ENCODE measurements at regions not wholly inside any gene's neighbourhood (a gene's known extent, or its start where the extent isn't known, plus 50 kb on each side); places are given as distances from the start of the nearest gene placed in this dataset.

DNA sequence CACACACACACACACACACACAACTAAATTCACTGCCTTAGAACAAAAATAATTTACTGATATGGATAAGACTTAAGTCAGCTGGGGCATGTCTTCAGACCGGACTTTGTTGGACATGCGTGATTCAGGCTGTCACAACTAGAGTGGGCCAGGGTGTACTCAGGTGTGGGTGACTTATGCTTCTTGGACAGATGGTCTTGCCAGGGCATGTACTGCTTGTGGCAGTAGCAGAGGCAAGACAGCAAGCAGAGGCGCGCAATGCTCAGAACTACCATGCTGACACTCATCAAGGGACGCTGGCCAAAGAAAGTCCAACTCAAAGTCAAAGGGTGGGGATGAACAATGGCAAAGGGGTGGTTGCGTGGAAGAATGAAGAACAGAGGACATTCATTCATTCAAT lies 437.5 kb downstream of the CBLN4 start:
- Histone ChIP-seq H3K18ac (ENCODE audit: low read depth in 1 of 2, low read length in 2 of 2) (no peak overlapping the region), H3K79me1 (replicated peaks; ENCODE audit: low read length, poor library complexity, severe bottlenecking) (no peaks in the 10 kb centered on the region), H3K27me3 (ENCODE audit: control insufficient read depth in 1 of 2, insufficient read depth in 1 of 2, low read length in 2 of 2) (no peaks in the 10 kb centered on the region), H4K8ac (ENCODE audit: low read length) (no peak overlapping the region), H2BK5ac (ENCODE audit: low read depth, low read length, poor library complexity, severe bottlenecking) (no peak overlapping the region), H3K27ac (ENCODE audit: low read length, poor library complexity, severe bottlenecking) (no peak overlapping the region), H3K4me3 (ENCODE audit: insufficient read depth in 1 of 2, low read depth in 1 of 2, low read length in 2 of 2) (no peak overlapping the region), H3K4ac (ENCODE audit: low read depth in 1 of 2, low read length in 2 of 2) (no peak overlapping the region), H2AK5ac (ENCODE audit: low read length, severe bottlenecking) (no peak overlapping the region), H3K9ac (ENCODE audit: low read length) (no peak overlapping the region), H2BK120ac (ENCODE audit: low read depth, low read length) (no peak overlapping the region), H2BK12ac (ENCODE audit: low read length in 2 of 2) (no peak overlapping the region), H2AFZ (ENCODE audit: low read depth, low read length) (no peak overlapping the region), H4K91ac (ENCODE audit: low read length) (no peak overlapping the region), H3K23ac (ENCODE audit: low read length in 2 of 2) (no peak overlapping the region), H2BK15ac (ENCODE audit: low read depth, poor library complexity, severe bottlenecking) (no peak overlapping the region), H3K4me1 (ENCODE audit: control insufficient read depth, insufficient read depth, low read depth, low read length) (no peaks in the 10 kb centered on the region), H3K36me3 (ENCODE audit: control insufficient read depth in 1 of 2, insufficient read depth in 2 of 2, low read depth in 1 of 2, low read length in 2 of 2) (no peaks in the 10 kb centered on the region), H3K9me3 (ENCODE audit: control insufficient read depth, low read length) (no peaks in the 10 kb centered on the region), H3K4me2 (ENCODE audit: low read length, poor library complexity, severe bottlenecking) (no peak overlapping the region), H3K14ac (ENCODE audit: low read length in 2 of 2) (no peak overlapping the region)
- DNase-seq: no peak
- 82% methylated on average over 6 of the region's 6 CpGs for WGBS

DNA sequence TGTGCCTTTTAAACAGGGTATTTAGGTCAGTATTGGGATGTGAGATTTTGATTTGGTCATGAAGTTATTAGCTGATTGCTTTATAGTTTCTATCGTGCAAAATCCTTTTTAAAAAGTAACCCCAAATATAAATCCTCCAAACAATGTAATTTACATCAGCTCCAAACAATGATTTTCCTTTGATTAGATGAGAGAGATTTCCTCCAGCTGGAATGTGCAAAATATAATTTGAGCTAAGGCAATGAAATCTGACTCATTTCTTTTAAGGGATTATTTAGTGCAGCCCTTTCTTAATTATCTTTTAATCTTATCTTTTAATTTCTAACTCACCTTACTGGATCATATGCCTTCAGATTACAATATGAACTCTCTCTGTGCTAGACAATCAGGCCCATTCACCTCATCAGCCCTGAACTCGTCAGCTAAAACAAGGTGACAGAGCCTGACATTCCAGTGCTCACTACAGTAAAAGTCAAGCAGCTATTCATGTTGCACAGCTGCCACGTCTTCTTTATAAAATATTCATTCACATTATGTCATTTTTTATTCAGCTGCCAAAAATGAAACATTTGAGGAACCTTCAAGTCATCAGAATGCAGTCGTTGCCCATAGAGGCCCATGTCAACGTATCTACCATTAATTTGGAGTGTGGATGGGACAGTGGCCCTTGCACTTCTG lies 440.1 kb downstream of the CBLN4 start:
- Histone ChIP-seq H3K4me2 (ENCODE audit: low read length, poor library complexity, severe bottlenecking) (no peak overlapping the region), H3K27me3 (ENCODE audit: control insufficient read depth in 1 of 2, insufficient read depth in 1 of 2, low read length in 2 of 2) (no peaks in the 10 kb centered on the region), H3K79me1 (replicated peaks; ENCODE audit: low read length, poor library complexity, severe bottlenecking) (no peaks in the 10 kb centered on the region), H2BK15ac (ENCODE audit: low read depth, poor library complexity, severe bottlenecking) (no peak overlapping the region), H2BK12ac (ENCODE audit: low read length in 2 of 2) (no peak overlapping the region), H3K4me3 (ENCODE audit: insufficient read depth in 1 of 2, low read depth in 1 of 2, low read length in 2 of 2) (no peak overlapping the region), H3K4me1 (ENCODE audit: control insufficient read depth, insufficient read depth, low read depth, low read length) (no peaks in the 10 kb centered on the region), H2AFZ (ENCODE audit: low read depth, low read length) (no peak overlapping the region), H3K9me3 (ENCODE audit: control insufficient read depth, low read length) (no peaks in the 10 kb centered on the region), H3K36me3 (ENCODE audit: control insufficient read depth in 1 of 2, insufficient read depth in 2 of 2, low read depth in 1 of 2, low read length in 2 of 2) (no peaks in the 10 kb centered on the region), H2AK5ac (ENCODE audit: low read length, severe bottlenecking) (no peak overlapping the region), H3K18ac (ENCODE audit: low read depth in 1 of 2, low read length in 2 of 2) (no peak overlapping the region), H3K4ac (ENCODE audit: low read depth in 1 of 2, low read length in 2 of 2) (no peak overlapping the region), H2BK120ac (ENCODE audit: low read depth, low read length) (no peak overlapping the region), H2BK5ac (ENCODE audit: low read depth, low read length, poor library complexity, severe bottlenecking) (no peak overlapping the region), H4K91ac (ENCODE audit: low read length) (no peak overlapping the region), H4K8ac (ENCODE audit: low read length) (no peak overlapping the region), H3K14ac (ENCODE audit: low read length in 2 of 2) (no peak overlapping the region), H3K23ac (ENCODE audit: low read length in 2 of 2) (no peak overlapping the region), H3K9ac (ENCODE audit: low read length) (no peak overlapping the region), H3K27ac (ENCODE audit: low read length, poor library complexity, severe bottlenecking) (no peak overlapping the region)
- 51% methylated on average over 4 of the region's 5 CpGs for WGBS
- no peak for DNase-seq

DNA sequence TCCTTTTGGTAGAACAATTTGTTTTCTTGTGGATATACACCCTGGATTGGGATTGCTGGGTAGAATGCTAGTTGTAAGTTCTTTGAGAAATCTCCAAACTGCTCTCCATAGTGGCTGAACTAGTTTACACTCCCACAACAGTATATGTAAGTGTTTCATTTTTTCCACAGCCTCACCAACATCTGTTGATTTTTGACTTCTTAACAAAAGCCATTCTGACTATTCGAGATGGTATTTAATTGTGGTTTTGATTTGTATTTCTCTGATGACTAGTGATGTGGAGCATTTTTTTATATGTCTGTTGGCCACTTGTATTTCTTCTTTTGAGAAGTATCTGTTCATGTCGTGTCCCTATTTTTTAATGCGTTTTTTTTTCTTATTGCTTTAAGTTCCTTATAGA lies 444.1 kb downstream of the CBLN4 start:
- Histone ChIP-seq H3K9me3 (ENCODE audit: control insufficient read depth, low read length) (no peaks in the 10 kb centered on the region), H3K23ac (ENCODE audit: low read length in 2 of 2) (no peak overlapping the region), H2BK120ac (ENCODE audit: low read depth, low read length) (no peak overlapping the region), H2AK5ac (ENCODE audit: low read length, severe bottlenecking) (no peak overlapping the region), H2BK5ac (ENCODE audit: low read depth, low read length, poor library complexity, severe bottlenecking) (no peak overlapping the region), H3K4me1 (ENCODE audit: control insufficient read depth, insufficient read depth, low read depth, low read length) (no peaks in the 10 kb centered on the region), H3K4me3 (ENCODE audit: insufficient read depth in 1 of 2, low read depth in 1 of 2, low read length in 2 of 2) (no peak overlapping the region), H2BK15ac (ENCODE audit: low read depth, poor library complexity, severe bottlenecking) (no peak overlapping the region), H3K9ac (ENCODE audit: low read length) (no peak overlapping the region), H3K4ac (ENCODE audit: low read depth in 1 of 2, low read length in 2 of 2) (no peak overlapping the region), H2BK12ac (ENCODE audit: low read length in 2 of 2) (no peak overlapping the region), H3K14ac (ENCODE audit: low read length in 2 of 2) (no peak overlapping the region), H2AFZ (ENCODE audit: low read depth, low read length) (no peak overlapping the region), H4K8ac (ENCODE audit: low read length) (no peak overlapping the region), H3K27ac (ENCODE audit: low read length, poor library complexity, severe bottlenecking) (no peak overlapping the region), H3K27me3 (ENCODE audit: control insufficient read depth in 1 of 2, insufficient read depth in 1 of 2, low read length in 2 of 2) (no peaks in the 10 kb centered on the region), H4K91ac (ENCODE audit: low read length) (no peak overlapping the region), H3K4me2 (ENCODE audit: low read length, poor library complexity, severe bottlenecking) (no peak overlapping the region), H3K18ac (ENCODE audit: low read depth in 1 of 2, low read length in 2 of 2) (no peak overlapping the region), H3K36me3 (ENCODE audit: control insufficient read depth in 1 of 2, insufficient read depth in 2 of 2, low read depth in 1 of 2, low read length in 2 of 2) (no peaks in the 10 kb centered on the region), H3K79me1 (replicated peaks; ENCODE audit: low read length, poor library complexity, severe bottlenecking) (no peaks in the 10 kb centered on the region)
- no peak for DNase-seq
- 80% methylated on average over 2 of the region's 3 CpGs for WGBS

DNA sequence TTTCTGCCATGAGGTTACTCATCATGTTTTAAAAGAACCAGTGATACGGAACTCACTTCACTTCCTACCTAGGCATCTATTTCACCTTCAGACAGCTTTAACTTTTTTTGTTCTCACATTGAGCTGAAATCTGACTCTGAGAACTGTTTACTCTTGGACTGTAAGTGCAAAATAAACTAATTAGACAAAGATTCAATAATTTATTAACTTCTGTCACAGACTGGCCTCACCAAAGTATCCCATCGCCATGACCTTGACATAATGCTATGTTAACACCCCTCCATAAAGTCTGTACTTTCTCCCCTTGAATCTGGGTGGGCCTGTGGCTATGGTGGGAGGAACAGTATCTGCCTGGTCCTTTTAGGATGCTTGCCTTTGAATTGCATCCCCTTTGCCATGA lies 448.1 kb downstream of the CBLN4 start:
- Histone ChIP-seq H2BK12ac (ENCODE audit: low read length in 2 of 2) (no peak overlapping the region), H2AFZ (ENCODE audit: low read depth, low read length) (no peak overlapping the region), H3K27ac (ENCODE audit: low read length, poor library complexity, severe bottlenecking) (no peak overlapping the region), H3K23ac (ENCODE audit: low read length in 2 of 2) (no peak overlapping the region), H3K27me3 (ENCODE audit: control insufficient read depth in 1 of 2, insufficient read depth in 1 of 2, low read length in 2 of 2) (no peaks in the 10 kb centered on the region), H4K8ac (ENCODE audit: low read length) (no peak overlapping the region), H3K4me3 (ENCODE audit: insufficient read depth in 1 of 2, low read depth in 1 of 2, low read length in 2 of 2) (no peak overlapping the region), H2BK15ac (ENCODE audit: low read depth, poor library complexity, severe bottlenecking) (no peak overlapping the region), H3K79me1 (replicated peaks; ENCODE audit: low read length, poor library complexity, severe bottlenecking) (no peaks in the 10 kb centered on the region), H3K4me1 (ENCODE audit: control insufficient read depth, insufficient read depth, low read depth, low read length) (no peaks in the 10 kb centered on the region), H3K4ac (ENCODE audit: low read depth in 1 of 2, low read length in 2 of 2) (no peak overlapping the region), H2BK5ac (ENCODE audit: low read depth, low read length, poor library complexity, severe bottlenecking) (no peak overlapping the region), H3K36me3 (ENCODE audit: control insufficient read depth in 1 of 2, insufficient read depth in 2 of 2, low read depth in 1 of 2, low read length in 2 of 2) (no peaks in the 10 kb centered on the region), H3K4me2 (ENCODE audit: low read length, poor library complexity, severe bottlenecking) (no peak overlapping the region), H3K14ac (ENCODE audit: low read length in 2 of 2) (no peak overlapping the region), H4K91ac (ENCODE audit: low read length) (no peak overlapping the region), H2AK5ac (ENCODE audit: low read length, severe bottlenecking) (no peak overlapping the region), H3K18ac (ENCODE audit: low read depth in 1 of 2, low read length in 2 of 2) (no peak overlapping the region), H3K9ac (ENCODE audit: low read length) (no peak overlapping the region), H3K9me3 (ENCODE audit: control insufficient read depth, low read length) (no peaks in the 10 kb centered on the region), H2BK120ac (ENCODE audit: low read depth, low read length) (no peak overlapping the region)
- 80% methylated on average over 1 of the region's 2 CpGs for WGBS
- DNase-seq: no peak

Data from mesenchymal stem cell (in vitro differentiated cells and primary cell).